ENCODE measurements at regions not wholly inside any gene's neighbourhood (a gene's known extent, or its start where the extent isn't known, plus 50 kb on each side); places are given as distances from the start of the nearest gene placed in this dataset.

DNA sequence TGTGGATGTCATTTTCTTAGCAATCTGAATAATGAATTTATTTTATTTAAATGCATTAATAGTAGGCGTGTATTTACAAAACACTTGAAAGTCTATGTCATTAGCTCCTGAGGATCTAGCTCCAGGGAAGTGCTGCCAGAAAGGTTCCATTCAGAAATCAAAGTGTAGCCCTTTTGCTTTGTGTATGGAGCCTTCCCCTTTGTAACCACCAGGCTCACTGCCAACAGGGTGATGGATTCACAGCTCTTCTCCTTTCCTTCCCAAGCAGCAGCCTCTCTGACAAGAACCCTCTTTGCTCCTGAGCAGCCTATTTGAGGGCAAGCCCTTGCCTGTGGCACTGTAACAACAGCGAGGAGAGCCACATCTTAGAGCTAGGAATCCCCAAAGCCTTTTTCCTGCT, 286.0 kb upstream of the RASGEF1B start:
- no TSS peak for BruUV-seq (replicated peaks)
- H3K36me3 ChIP-seq (ENCODE audit: control insufficient read depth in 2 of 2, insufficient read depth in 2 of 2, low read length in 1 of 2), result no peaks in the 10 kb centered on the region
- no peak overlapping the region for H3K9ac ChIP-seq (ENCODE audit: control insufficient read depth, insufficient read depth, low read length)
- ChIA-PET POLR2A (no interaction called here), RAD21 (ENCODE audit: unreplicated experiment) (no interaction called here), SMC1A (ENCODE audit: uncharacterized antibody, unreplicated experiment) (interaction anchor here (0.6 to 1.2 kb wide), 3 partner anchors 13 to 263 kb away, joined by 3 to 5 read pairs (median 3); no protein-coding TSS in a partner anchor), CTCF (no interaction called here)
- WGBS (ENCODE audit: insufficient coverage, insufficient replicate concordance, low lambda C conversion rate, missing lambda C conversion rate), result 26% methylated on average over 2 of the region's 2 CpGs
- H4K20me1 ChIP-seq (ENCODE audit: control insufficient read depth, insufficient read depth), result no peaks in the 10 kb centered on the region
- DNase-seq (ENCODE audit: low read depth, low spot score), result no peak
- no peak overlapping the region for H2AFZ ChIP-seq (ENCODE audit: control insufficient read depth, low read depth, low read length)
- no peak for FAIRE-seq
- no peaks in the 10 kb centered on the region for H3K27me3 ChIP-seq (replicated peaks in 1 of 2; ENCODE audit: control insufficient read depth in 2 of 2, insufficient read depth in 2 of 2, low read length in 1 of 2)
- no peaks in the 10 kb centered on the region for H3K9me3 ChIP-seq (replicated peaks; ENCODE audit: control insufficient read depth, insufficient read depth, low read length)
- intact Hi-C loops (cut with micrococcal nuclease; ENCODE audit: unreplicated experiment), result no loop called here
- no peak overlapping the region for H3K4me2 ChIP-seq (ENCODE audit: control insufficient read depth, insufficient read depth)
- H3K4me3 ChIP-seq, result no peak overlapping the region
- no peak for ATAC-seq
- TF ChIP-seq HDGF (IDR thresholded peaks at IDR 0.05) (no peak), JUNB (IDR thresholded peaks at IDR 0.05) (no peak), PML (IDR thresholded peaks at IDR 0.05; ENCODE audit: low read length) (no peak), TAF1 (IDR thresholded peaks at IDR 0.05; ENCODE audit: borderline replicate concordance, low read depth, low read length) (no peak), POLR2AphosphoS5 (IDR thresholded peaks at IDR 0.05; ENCODE audit: low read length) (no peak), ZBED1 (IDR thresholded peaks at IDR 0.05; ENCODE audit: borderline replicate concordance) (no peak), MYC (IDR thresholded peaks at IDR 0.05; ENCODE audit: insufficient read depth, insufficient read length, insufficient replicate concordance, low read length, severe bottlenecking) (no peak), CBX3 (IDR thresholded peaks at IDR 0.05; ENCODE audit: borderline replicate concordance, low read depth) (no peak), ETV6 (conservative IDR thresholded peaks at IDR 0.05 in 1 of 2, IDR thresholded peaks at IDR 0.05 in 1 of 2; ENCODE audit: borderline replicate concordance in 1 of 2, low read depth in 1 of 2) (no peak), POU2F2 (IDR thresholded peaks at IDR 0.05; ENCODE audit: borderline replicate concordance, low read depth, low read length) (no peak)
- TF ChIP-seq, protein P1, sequence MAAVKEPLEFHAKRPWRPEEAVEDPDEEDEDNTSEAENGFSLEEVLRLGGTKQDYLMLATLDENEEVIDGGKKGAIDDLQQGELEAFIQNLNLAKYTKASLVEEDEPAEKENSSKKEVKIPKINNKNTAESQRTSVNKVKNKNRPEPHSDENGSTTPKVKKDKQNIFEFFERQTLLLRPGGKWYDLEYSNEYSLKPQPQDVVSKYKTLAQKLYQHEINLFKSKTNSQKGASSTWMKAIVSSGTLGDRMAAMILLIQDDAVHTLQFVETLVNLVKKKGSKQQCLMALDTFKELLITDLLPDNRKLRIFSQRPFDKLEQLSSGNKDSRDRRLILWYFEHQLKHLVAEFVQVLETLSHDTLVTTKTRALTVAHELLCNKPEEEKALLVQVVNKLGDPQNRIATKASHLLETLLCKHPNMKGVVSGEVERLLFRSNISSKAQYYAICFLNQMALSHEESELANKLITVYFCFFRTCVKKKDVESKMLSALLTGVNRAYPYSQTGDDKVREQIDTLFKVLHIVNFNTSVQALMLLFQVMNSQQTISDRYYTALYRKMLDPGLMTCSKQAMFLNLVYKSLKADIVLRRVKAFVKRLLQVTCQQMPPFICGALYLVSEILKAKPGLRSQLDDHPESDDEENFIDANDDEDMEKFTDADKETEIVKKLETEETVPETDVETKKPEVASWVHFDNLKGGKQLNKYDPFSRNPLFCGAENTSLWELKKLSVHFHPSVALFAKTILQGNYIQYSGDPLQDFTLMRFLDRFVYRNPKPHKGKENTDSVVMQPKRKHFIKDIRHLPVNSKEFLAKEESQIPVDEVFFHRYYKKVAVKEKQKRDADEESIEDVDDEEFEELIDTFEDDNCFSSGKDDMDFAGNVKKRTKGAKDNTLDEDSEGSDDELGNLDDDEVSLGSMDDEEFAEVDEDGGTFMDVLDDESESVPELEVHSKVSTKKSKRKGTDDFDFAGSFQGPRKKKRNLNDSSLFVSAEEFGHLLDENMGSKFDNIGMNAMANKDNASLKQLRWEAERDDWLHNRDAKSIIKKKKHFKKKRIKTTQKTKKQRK (IDR thresholded peaks at IDR 0.05; ENCODE audit: low read depth, low read length), result no peak
- TF ChIP-seq, protein P2, sequence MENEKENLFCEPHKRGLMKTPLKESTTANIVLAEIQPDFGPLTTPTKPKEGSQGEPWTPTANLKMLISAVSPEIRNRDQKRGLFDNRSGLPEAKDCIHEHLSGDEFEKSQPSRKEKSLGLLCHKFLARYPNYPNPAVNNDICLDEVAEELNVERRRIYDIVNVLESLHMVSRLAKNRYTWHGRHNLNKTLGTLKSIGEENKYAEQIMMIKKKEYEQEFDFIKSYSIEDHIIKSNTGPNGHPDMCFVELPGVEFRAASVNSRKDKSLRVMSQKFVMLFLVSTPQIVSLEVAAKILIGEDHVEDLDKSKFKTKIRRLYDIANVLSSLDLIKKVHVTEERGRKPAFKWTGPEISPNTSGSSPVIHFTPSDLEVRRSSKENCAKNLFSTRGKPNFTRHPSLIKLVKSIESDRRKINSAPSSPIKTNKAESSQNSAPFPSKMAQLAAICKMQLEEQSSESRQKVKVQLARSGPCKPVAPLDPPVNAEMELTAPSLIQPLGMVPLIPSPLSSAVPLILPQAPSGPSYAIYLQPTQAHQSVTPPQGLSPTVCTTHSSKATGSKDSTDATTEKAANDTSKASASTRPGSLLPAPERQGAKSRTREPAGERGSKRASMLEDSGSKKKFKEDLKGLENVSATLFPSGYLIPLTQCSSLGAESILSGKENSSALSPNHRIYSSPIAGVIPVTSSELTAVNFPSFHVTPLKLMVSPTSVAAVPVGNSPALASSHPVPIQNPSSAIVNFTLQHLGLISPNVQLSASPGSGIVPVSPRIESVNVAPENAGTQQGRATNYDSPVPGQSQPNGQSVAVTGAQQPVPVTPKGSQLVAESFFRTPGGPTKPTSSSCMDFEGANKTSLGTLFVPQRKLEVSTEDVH (IDR thresholded peaks at IDR 0.05; ENCODE audit: low read depth, partially characterized antibody), result no peak
- TF ChIP-seq, protein P3, sequence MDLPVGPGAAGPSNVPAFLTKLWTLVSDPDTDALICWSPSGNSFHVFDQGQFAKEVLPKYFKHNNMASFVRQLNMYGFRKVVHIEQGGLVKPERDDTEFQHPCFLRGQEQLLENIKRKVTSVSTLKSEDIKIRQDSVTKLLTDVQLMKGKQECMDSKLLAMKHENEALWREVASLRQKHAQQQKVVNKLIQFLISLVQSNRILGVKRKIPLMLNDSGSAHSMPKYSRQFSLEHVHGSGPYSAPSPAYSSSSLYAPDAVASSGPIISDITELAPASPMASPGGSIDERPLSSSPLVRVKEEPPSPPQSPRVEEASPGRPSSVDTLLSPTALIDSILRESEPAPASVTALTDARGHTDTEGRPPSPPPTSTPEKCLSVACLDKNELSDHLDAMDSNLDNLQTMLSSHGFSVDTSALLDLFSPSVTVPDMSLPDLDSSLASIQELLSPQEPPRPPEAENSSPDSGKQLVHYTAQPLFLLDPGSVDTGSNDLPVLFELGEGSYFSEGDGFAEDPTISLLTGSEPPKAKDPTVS (IDR thresholded peaks at IDR 0.05; ENCODE audit: low read depth, low read length), result no peak
- in situ Hi-C loops (cut with MboI), result no loop called here
- H3K79me2 ChIP-seq (ENCODE audit: control insufficient read depth, insufficient read depth, low read length), result no peaks in the 10 kb centered on the region
- H3K4me1 ChIP-seq (ENCODE audit: control insufficient read depth, insufficient read depth, low read length), result no peaks in the 10 kb centered on the region
- no peak overlapping the region for H3K27ac ChIP-seq (ENCODE audit: control insufficient read depth, insufficient read depth)

Measured in GM12878 (cell line).